NCI-H1436 treated with DMSO at 0.1 percent for 48 hours (cell line): ENCODE measurements at regions not wholly inside any gene's neighbourhood (a gene's known extent, or its start where the extent isn't known, plus 50 kb on each side); places are given as distances from the start of the nearest gene placed in this dataset.
A peak's percentile ranks its signal among the peaks of the same experiment; 100 is the strongest.
"Not testable (repeated sequence)": the region's sequence is repeated elsewhere in the genome, so short reads cannot be mapped to it uniquely, and the experiment has no call there.

Source experiments
- DNase-seq: peaks from one replicate; lab custom pipeline; 2025; lab: John Stamatoyannopoulos, UW

GRCh38 chr21:17293016-17293562 lies 219.8 kb upstream of the CXADR start:
- not testable (repeated sequence) for DNase-seq

GRCh38 chr21:17295997-17296396 lies 216.8 kb upstream of the CXADR start:
- DNase-seq: no peak

GRCh38 chr21:17299576-17299975 lies 213.3 kb upstream of the CXADR start:
- not testable (repeated sequence) for DNase-seq

GRCh38 chr21:17327715-17328114 lies 185.1 kb upstream of the CXADR start:
- not testable (repeated sequence) for DNase-seq

GRCh38 chr21:17334484-17334883 lies 178.4 kb upstream of the CXADR start:
- peak; percentile 74 for DNase-seq

GRCh38 chr21:17340081-17340480 lies 172.8 kb upstream of the CXADR start:
- no peak for DNase-seq

GRCh38 chr21:17343055-17343454 lies 169.8 kb upstream of the CXADR start:
- DNase-seq: no peak

GRCh38 chr21:17348357-17348756 lies 164.5 kb upstream of the CXADR start:
- no peak for DNase-seq

- no peak for DNase-seq
Measured at GRCh38 chr21:17348849-17349248, 164.0 kb upstream of the CXADR start.

GRCh38 chr21:17351766-17352165 lies 161.1 kb upstream of the CXADR start:
- no peak for DNase-seq

- DNase-seq: peak; percentile 89
Measured at GRCh38 chr21:17352996-17353655, 159.7 kb upstream of the CXADR start.

- no peak for DNase-seq
Measured at GRCh38 chr21:17359781-17360180, 153.1 kb upstream of the CXADR start.

GRCh38 chr21:17368748-17369363 lies 144.0 kb upstream of the CXADR start:
- DNase-seq: no peak

- no peak for DNase-seq
Measured at GRCh38 chr21:17370263-17370662, 142.6 kb upstream of the CXADR start.

- no peak for DNase-seq
Measured at GRCh38 chr21:17370916-17371315, 141.9 kb upstream of the CXADR start.

GRCh38 chr21:17371450-17371849 lies 141.4 kb upstream of the CXADR start:
- no peak for DNase-seq

- DNase-seq: no peak
Measured at GRCh38 chr21:17372200-17372599, 140.6 kb upstream of the CXADR start.

GRCh38 chr21:17386498-17386897 lies 126.3 kb upstream of the CXADR start:
- no peak for DNase-seq

GRCh38 chr21:17387030-17387617 lies 125.7 kb upstream of the CXADR start:
- peak; percentile 68 for DNase-seq

GRCh38 chr21:17388226-17388625 lies 124.6 kb upstream of the CXADR start:
- DNase-seq: no peak

- DNase-seq: no peak
Measured at GRCh38 chr21:17389311-17389710, 123.5 kb upstream of the CXADR start.

- DNase-seq: no peak
Measured at GRCh38 chr21:17390569-17390968, 122.3 kb upstream of the CXADR start.

- no peak for DNase-seq
Measured at GRCh38 chr21:17391811-17392340, 121.0 kb upstream of the CXADR start.
